Ishikawa (cell line): ENCODE measurements at regions not wholly inside any gene's neighbourhood (a gene's known extent, or its start where the extent isn't known, plus 50 kb on each side); places are given as distances from the start of the nearest gene placed in this dataset.

ENCODE experiments used
- CEBPB ChIP-seq: IDR thresholded peaks from 2 replicates; pipeline ENCODE4 v1.6.1; 2012
- CREB1 ChIP-seq: IDR thresholded peaks from 2 replicates; pipeline ENCODE4 v1.6.1; 2012; ENCODE audit warnings: low read depth
- EP300 ChIP-seq: IDR thresholded peaks from 2 replicates; pipeline ENCODE4 v1.6.1; 2012; ENCODE audit warnings: borderline replicate concordance
- FOXM1 ChIP-seq: IDR thresholded peaks from 2 replicates; pipeline ENCODE4 v1.6.1; 2012; ENCODE audit warnings: low read depth, borderline replicate concordance
- NFIC ChIP-seq: IDR thresholded peaks from 2 replicates; pipeline ENCODE4 v1.6.1; 2012
- RAD21 ChIP-seq: IDR thresholded peaks from 2 replicates; pipeline ENCODE4 v1.6.1; 2012; ENCODE audit warnings: low read depth
- TAF1 ChIP-seq: IDR thresholded peaks from 2 replicates; pipeline ENCODE4 v1.6.1; 2012; ENCODE audit warnings: low read depth, mild to moderate bottlenecking
- TCF12 ChIP-seq: IDR thresholded peaks from 2 replicates; pipeline ENCODE4 v1.6.1; 2012; ENCODE audit warnings: low read depth
- YY1 ChIP-seq: IDR thresholded peaks from 2 replicates; pipeline ENCODE4 v1.6.1; 2012; ENCODE audit warnings: low read depth
- TF ChIP-seq, protein P1 (sequence below): IDR thresholded peaks from 2 replicates; pipeline ENCODE4 v1.6.1; 2012
- TF ChIP-seq, protein P2 (sequence below): IDR thresholded peaks from 2 replicates; pipeline ENCODE4 v1.6.1; 2012; ENCODE audit warnings: low read depth, mild to moderate bottlenecking
- TF ChIP-seq, protein P3 (sequence below): IDR thresholded peaks from 2 replicates; pipeline ENCODE4 v1.6.1; 2012

DNA sequence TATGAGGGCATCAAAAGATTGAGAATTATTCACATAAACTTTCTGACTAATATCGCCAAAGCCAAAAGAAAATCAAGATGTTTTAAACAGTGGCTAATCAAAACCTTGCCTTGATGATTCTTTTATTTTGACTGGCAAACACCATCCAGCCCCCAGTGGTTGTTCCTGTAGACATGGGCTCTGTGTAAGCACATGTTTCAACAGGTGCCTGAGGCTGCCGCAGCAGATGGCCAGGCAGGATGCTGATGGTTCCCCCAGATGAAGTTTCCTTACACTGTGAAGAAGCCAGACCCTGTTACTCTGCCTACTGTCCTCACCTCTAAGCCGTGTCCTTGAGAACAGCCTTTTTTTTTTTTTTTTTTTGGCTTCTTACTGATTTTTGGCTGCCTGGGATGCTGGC is 146.5 kb downstream of the RAB11FIP2 start:
- TF ChIP-seq, protein P1, sequence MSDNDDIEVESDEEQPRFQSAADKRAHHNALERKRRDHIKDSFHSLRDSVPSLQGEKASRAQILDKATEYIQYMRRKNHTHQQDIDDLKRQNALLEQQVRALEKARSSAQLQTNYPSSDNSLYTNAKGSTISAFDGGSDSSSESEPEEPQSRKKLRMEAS, result no peak
- TF ChIP-seq, protein P2, sequence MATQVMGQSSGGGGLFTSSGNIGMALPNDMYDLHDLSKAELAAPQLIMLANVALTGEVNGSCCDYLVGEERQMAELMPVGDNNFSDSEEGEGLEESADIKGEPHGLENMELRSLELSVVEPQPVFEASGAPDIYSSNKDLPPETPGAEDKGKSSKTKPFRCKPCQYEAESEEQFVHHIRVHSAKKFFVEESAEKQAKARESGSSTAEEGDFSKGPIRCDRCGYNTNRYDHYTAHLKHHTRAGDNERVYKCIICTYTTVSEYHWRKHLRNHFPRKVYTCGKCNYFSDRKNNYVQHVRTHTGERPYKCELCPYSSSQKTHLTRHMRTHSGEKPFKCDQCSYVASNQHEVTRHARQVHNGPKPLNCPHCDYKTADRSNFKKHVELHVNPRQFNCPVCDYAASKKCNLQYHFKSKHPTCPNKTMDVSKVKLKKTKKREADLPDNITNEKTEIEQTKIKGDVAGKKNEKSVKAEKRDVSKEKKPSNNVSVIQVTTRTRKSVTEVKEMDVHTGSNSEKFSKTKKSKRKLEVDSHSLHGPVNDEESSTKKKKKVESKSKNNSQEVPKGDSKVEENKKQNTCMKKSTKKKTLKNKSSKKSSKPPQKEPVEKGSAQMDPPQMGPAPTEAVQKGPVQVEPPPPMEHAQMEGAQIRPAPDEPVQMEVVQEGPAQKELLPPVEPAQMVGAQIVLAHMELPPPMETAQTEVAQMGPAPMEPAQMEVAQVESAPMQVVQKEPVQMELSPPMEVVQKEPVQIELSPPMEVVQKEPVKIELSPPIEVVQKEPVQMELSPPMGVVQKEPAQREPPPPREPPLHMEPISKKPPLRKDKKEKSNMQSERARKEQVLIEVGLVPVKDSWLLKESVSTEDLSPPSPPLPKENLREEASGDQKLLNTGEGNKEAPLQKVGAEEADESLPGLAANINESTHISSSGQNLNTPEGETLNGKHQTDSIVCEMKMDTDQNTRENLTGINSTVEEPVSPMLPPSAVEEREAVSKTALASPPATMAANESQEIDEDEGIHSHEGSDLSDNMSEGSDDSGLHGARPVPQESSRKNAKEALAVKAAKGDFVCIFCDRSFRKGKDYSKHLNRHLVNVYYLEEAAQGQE, result no peak
- TF ChIP-seq FOXM1 (no peak), TAF1 (no peak), CREB1 (no peak), RAD21 (no peak), YY1 (no peak), EP300 (no peak), TCF12 (no peak), CEBPB (no peak), NFIC (no peak)
- TF ChIP-seq, protein P3, sequence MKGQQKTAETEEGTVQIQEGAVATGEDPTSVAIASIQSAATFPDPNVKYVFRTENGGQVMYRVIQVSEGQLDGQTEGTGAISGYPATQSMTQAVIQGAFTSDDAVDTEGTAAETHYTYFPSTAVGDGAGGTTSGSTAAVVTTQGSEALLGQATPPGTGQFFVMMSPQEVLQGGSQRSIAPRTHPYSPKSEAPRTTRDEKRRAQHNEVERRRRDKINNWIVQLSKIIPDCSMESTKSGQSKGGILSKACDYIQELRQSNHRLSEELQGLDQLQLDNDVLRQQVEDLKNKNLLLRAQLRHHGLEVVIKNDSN, result no peak
